ENCODE measurements at regions not wholly inside any gene's neighbourhood (a gene's known extent, or its start where the extent isn't known, plus 50 kb on each side); places are given as distances from the start of the nearest gene placed in this dataset.

DNA sequence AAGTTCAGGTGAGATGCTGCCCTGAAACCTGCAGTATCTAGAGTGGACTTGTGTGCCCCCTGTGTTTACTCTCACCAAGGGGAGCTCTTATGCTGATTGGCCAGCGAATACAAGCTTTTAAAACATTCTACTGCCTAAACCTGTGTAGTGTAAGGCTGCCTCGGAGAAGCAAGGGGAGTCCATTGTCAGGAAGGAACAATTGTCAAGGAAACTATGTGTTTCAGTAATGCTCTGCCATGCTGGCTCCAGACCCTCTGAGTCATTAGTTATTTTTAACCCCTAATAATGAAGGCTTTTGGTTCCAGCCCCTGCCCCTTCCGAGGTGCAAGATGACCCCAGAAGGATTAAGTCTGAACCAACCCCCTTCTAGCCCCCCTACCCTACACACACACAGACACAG, 66.1 kb upstream of the CHMP2B start:
- TF ChIP-seq, protein P1, sequence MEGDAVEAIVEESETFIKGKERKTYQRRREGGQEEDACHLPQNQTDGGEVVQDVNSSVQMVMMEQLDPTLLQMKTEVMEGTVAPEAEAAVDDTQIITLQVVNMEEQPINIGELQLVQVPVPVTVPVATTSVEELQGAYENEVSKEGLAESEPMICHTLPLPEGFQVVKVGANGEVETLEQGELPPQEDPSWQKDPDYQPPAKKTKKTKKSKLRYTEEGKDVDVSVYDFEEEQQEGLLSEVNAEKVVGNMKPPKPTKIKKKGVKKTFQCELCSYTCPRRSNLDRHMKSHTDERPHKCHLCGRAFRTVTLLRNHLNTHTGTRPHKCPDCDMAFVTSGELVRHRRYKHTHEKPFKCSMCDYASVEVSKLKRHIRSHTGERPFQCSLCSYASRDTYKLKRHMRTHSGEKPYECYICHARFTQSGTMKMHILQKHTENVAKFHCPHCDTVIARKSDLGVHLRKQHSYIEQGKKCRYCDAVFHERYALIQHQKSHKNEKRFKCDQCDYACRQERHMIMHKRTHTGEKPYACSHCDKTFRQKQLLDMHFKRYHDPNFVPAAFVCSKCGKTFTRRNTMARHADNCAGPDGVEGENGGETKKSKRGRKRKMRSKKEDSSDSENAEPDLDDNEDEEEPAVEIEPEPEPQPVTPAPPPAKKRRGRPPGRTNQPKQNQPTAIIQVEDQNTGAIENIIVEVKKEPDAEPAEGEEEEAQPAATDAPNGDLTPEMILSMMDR (IDR thresholded peaks at IDR 0.05; ENCODE audit: low read depth, low read length) = no peak
- DNase-seq (ENCODE audit: extremely low read depth, low read depth) = no peak

- TF ChIP-seq, protein P1 (IDR thresholded peaks at IDR 0.05; ENCODE audit: low read depth, low read length) = no peak
Observed at GRCh38 chr3:87158823-87159222, 68.3 kb upstream of the CHMP2B start.

DNA sequence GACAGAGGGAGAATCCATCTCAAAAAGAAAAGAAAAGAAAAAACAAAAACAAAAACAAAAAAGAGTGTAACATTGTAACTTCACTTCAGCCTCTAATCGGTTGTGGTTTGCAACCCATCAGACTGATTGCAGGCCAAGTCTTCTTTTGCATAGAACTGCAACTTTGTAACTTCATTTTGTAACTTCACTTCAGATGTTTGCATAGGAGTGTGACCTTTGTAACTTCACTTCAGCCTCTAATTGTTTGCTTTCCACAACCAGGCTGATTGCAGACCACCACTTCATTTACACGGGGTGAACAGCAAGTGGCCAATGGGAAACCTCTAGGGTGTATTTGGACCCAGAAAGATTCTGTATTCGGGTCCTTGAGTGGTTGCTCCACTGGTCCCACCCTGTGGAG, 79.1 kb upstream of the CHMP2B start:
- DNase-seq (ENCODE audit: extremely low read depth, low read depth) = no peak
- TF ChIP-seq, protein P1 (IDR thresholded peaks at IDR 0.05; ENCODE audit: low read depth, low read length) = no peak

More at GRCh38 chr3:87158823-87159222, 68.3 kb upstream of the CHMP2B start:
- DNase-seq (ENCODE audit: extremely low read depth, low read depth) = no peak

DNA sequence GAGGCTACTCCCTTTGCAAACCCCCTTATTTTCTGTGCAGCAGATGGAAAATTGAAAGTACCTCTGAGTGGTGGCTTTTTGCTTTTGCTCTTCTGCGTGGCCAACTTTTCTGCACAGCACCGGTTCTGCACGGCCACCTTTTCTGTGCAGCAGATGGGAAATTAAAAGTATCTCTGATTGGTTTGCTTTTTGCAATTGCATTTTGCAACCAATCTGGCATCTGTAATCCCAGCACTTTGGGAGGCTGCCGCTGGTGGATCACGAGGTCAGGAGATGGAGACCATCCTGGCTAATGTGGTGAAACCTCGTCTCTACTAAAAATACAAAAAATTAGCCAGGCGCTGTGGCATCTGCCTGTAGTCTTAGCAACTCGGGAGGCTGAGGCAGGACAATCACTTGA, 79.5 kb upstream of the CHMP2B start:
- DNase-seq (ENCODE audit: extremely low read depth, low read depth) = no peak
- TF ChIP-seq, protein P1 (IDR thresholded peaks at IDR 0.05; ENCODE audit: low read depth, low read length) = no peak

GRCh38 chr3:87145553-87145952, 81.6 kb upstream of the CHMP2B start:
- no peak for DNase-seq (ENCODE audit: extremely low read depth, low read depth)
- TF ChIP-seq, protein P1 (IDR thresholded peaks at IDR 0.05; ENCODE audit: low read depth, low read length) = peak; percentile 39

DNA sequence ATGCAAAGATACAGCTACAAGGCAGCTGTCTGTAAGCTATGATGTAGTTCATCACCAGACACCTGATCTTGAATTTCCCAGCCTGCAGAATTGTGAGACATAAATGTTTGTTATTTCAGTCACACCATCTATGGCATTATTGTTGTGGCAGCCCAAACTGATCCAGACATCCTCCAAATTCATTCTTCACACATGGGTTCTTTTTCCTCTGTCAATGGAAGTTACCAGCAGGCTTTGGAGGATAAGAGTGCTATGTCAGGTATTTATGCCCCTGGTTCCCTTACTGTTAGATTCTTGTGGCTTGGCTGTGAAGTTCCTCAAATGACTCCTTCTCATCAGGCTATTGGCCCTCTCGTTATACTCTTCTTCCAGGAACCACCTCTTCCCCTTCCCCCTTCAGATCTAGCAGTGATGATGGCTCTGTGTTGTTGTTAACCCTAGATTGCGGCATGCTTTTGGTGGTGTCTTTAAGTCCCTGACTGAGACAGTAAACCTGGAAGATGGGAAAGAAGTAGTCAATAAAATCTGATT, 91.0 kb upstream of the CHMP2B start:
- TF ChIP-seq, protein P1 (IDR thresholded peaks at IDR 0.05; ENCODE audit: low read depth, low read length) = no peak
- DNase-seq (ENCODE audit: extremely low read depth, low read depth) = no peak

DNA sequence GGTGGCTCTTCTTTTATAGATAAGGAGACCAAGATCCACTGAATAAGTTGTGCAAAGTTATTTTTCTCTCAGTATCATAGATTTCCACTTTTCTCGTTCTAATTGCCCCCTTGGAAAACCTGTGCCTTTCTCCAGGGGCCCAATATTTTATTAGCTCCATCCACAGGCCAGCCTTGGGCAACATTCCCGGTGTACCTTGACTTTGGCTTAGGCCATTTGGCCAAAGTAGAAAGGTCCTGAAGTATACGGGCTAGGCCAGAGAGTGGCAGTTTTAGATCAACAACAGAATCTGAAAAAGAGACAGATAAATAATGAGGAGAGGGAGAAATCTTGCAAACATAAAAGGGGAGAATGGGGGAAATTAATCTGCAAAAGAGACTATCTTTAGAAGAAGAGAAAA, 91.7 kb upstream of the CHMP2B start:
- DNase-seq (ENCODE audit: extremely low read depth, low read depth) = no peak
- TF ChIP-seq, protein P1 (IDR thresholded peaks at IDR 0.05; ENCODE audit: low read depth, low read length) = no peak

All from AG09319 (cell line).